ENCODE measurements at regions not wholly inside any gene's neighbourhood (a gene's known extent, or its start where the extent isn't known, plus 50 kb on each side); places are given as distances from the start of the nearest gene placed in this dataset.

DNA sequence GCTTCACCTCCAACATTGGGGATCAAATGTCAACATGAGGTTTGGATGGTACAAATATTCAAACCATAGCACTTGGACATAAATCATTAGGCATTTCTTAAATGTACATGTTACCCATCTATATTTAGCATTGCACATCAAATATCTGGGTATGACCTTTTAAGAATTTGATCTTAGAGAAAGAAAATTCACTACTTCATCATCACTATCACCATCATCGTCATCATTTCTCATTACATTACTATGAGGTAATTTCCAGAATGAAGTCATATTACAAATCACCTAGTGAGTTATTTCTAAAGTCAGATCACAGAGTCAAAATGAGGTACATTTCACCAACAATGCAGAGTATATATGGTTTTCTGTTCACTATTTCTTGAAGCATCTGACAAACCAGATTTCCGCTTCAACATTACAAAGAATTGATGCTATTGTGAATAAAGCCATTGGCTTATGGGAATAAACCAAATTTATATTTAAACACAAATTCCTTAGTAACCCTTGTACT, 356.4 kb upstream of the GYPC start:
- Histone ChIP-seq H2AK5ac (ENCODE audit: low read depth, low read length) (no peak overlapping the region), H3K36me3 (ENCODE audit: control insufficient read depth, insufficient read depth, low read length) (no peaks in the 10 kb centered on the region), H2AK9ac (replicated peaks; ENCODE audit: low read depth, low read length, poor library complexity) (no peak overlapping the region), H2BK5ac (ENCODE audit: low read depth, low read length, poor library complexity, severe bottlenecking) (no peak overlapping the region), H3K4me3 (ENCODE audit: insufficient read depth, low read depth, low read length) (no peak overlapping the region), H3K79me1 (ENCODE audit: low read depth in 1 of 2, low read length in 2 of 2) (no peaks in the 10 kb centered on the region), H3K9ac (ENCODE audit: low read depth, low read length) (no peak overlapping the region), H2AFZ (replicated peaks; ENCODE audit: low read length, poor library complexity) (no peak overlapping the region), H3K18ac (ENCODE audit: low read depth, low read length) (no peak overlapping the region), H2BK120ac (ENCODE audit: low read depth, low read length) (no peak overlapping the region), H3K9me3 (ENCODE audit: control insufficient read depth, insufficient read depth, low read length) (no peaks in the 10 kb centered on the region), H2BK20ac (ENCODE audit: low read depth, low read length) (no peak overlapping the region), H4K5ac (ENCODE audit: low read depth, low read length) (no peak overlapping the region), H3K27ac (ENCODE audit: insufficient read depth, low read length) (no peak overlapping the region), H3K4me1 (ENCODE audit: control insufficient read depth, insufficient read depth, low read length) (no peaks in the 10 kb centered on the region), H3K23ac (ENCODE audit: low read depth, low read length) (no peak overlapping the region), H4K91ac (ENCODE audit: insufficient read depth, low read depth, low read length) (no peak overlapping the region), H3K27me3 (ENCODE audit: control insufficient read depth, insufficient read depth, low read length) (no peaks in the 10 kb centered on the region), H3K4me2 (ENCODE audit: low read depth, low read length) (no peak overlapping the region), H4K20me1 (ENCODE audit: insufficient read depth, low read length) (no peaks in the 10 kb centered on the region), H4K8ac (ENCODE audit: low read depth in 2 of 2, low read length in 2 of 2) (no peak overlapping the region), H3K4ac (ENCODE audit: low read depth, low read length) (no peak overlapping the region), H3K56ac (ENCODE audit: extremely low read depth, insufficient read depth, low read length) (no peak overlapping the region), H3K14ac (replicated peaks; ENCODE audit: low read depth, low read length) (no peak overlapping the region), H3K9me1 (ENCODE audit: insufficient read depth, low read length) (no peaks in the 10 kb centered on the region), H2BK15ac (ENCODE audit: low read depth, low read length) (no peak overlapping the region)
- POLR2A ChIA-PET (ENCODE audit: unreplicated experiment), result no interaction called here
- BruUV-seq (replicated peaks), result no TSS peak
- TF ChIP-seq, protein P1, sequence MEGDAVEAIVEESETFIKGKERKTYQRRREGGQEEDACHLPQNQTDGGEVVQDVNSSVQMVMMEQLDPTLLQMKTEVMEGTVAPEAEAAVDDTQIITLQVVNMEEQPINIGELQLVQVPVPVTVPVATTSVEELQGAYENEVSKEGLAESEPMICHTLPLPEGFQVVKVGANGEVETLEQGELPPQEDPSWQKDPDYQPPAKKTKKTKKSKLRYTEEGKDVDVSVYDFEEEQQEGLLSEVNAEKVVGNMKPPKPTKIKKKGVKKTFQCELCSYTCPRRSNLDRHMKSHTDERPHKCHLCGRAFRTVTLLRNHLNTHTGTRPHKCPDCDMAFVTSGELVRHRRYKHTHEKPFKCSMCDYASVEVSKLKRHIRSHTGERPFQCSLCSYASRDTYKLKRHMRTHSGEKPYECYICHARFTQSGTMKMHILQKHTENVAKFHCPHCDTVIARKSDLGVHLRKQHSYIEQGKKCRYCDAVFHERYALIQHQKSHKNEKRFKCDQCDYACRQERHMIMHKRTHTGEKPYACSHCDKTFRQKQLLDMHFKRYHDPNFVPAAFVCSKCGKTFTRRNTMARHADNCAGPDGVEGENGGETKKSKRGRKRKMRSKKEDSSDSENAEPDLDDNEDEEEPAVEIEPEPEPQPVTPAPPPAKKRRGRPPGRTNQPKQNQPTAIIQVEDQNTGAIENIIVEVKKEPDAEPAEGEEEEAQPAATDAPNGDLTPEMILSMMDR (conservative IDR thresholded peaks at IDR 0.05; ENCODE audit: low read depth, low read length), result no peak
- no peak for TF ChIP-seq MAZ (IDR thresholded peaks at IDR 0.05; ENCODE audit: borderline replicate concordance, low read depth, low read length)
- no peak for TF ChIP-seq FOS (IDR thresholded peaks at IDR 0.05; ENCODE audit: low read depth, low read length)
- no peak for TF ChIP-seq BHLHE40 (IDR thresholded peaks at IDR 0.05; ENCODE audit: low read depth, low read length)
- TF ChIP-seq RCOR1 (IDR thresholded peaks at IDR 0.05; ENCODE audit: insufficient replicate concordance, low read length), result no peak
- no peak for TF ChIP-seq CHD1 (IDR thresholded peaks at IDR 0.05; ENCODE audit: low read depth, low read length)
- no peak for TF ChIP-seq CEBPB (IDR thresholded peaks at IDR 0.05; ENCODE audit: low read depth, low read length)
- TF ChIP-seq MXI1 (IDR thresholded peaks at IDR 0.05; ENCODE audit: borderline replicate concordance, low read depth, low read length), result no peak
- TF ChIP-seq POLR2A (IDR thresholded peaks at IDR 0.05; ENCODE audit: low read depth, low read length), result no peak
- TF ChIP-seq, protein P2, sequence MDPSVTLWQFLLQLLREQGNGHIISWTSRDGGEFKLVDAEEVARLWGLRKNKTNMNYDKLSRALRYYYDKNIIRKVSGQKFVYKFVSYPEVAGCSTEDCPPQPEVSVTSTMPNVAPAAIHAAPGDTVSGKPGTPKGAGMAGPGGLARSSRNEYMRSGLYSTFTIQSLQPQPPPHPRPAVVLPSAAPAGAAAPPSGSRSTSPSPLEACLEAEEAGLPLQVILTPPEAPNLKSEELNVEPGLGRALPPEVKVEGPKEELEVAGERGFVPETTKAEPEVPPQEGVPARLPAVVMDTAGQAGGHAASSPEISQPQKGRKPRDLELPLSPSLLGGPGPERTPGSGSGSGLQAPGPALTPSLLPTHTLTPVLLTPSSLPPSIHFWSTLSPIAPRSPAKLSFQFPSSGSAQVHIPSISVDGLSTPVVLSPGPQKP (IDR thresholded peaks at IDR 0.05; ENCODE audit: borderline replicate concordance, low read depth, low read length), result no peak
- WGBS, 2 experiments (ENCODE audit: extremely low coverage in 2 of 2, insufficient read length in 1 of 2), result no CpG with 5 or more reads among the region's 2 CpGs
- no peak for ATAC-seq (ENCODE audit: low read depth)
- dilution Hi-C loops (cut with HindIII; ENCODE audit: low sequenced_read_pairs, unreplicated experiment) (no loop called here), in situ Hi-C loops (cut with MboI; ENCODE audit: low sequenced_read_pairs) (no loop called here), intact Hi-C loops (cut with micrococcal nuclease) (no loop called here)
- no peak for DNase-seq
- CTCF ChIA-PET, result no interaction called here

Data from IMR-90 (cell line).